ENCODE measurements at regions not wholly inside any gene's neighbourhood (a gene's known extent, or its start where the extent isn't known, plus 50 kb on each side); places are given as distances from the start of the nearest gene placed in this dataset.
A peak's percentile ranks its signal among the peaks of the same experiment; 100 is the strongest.

DNA sequence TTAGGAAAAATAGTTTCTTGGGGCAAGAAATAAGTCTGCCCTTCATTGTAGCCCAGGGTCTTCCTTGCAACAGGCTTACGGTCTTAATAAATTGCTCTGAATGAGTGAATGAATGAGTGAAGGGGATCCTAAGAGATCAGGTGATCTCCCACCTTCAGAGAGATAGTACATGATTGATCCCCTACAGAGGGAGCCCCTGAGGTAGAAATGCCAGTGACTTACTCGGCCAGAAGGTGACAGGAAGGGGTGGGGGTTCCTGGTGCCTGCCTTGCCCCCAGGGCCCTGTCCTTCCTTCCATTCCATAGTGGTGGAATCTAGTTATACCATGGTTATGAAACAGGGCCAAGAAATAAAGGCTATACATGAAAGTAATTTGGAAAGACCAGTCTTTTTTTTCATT, 215.3 kb upstream of the SSTR4 start:
- H3K4me3 ChIP-seq (ENCODE audit: low read depth, low read length) = no peak overlapping the region
- TF ChIP-seq, protein P1, sequence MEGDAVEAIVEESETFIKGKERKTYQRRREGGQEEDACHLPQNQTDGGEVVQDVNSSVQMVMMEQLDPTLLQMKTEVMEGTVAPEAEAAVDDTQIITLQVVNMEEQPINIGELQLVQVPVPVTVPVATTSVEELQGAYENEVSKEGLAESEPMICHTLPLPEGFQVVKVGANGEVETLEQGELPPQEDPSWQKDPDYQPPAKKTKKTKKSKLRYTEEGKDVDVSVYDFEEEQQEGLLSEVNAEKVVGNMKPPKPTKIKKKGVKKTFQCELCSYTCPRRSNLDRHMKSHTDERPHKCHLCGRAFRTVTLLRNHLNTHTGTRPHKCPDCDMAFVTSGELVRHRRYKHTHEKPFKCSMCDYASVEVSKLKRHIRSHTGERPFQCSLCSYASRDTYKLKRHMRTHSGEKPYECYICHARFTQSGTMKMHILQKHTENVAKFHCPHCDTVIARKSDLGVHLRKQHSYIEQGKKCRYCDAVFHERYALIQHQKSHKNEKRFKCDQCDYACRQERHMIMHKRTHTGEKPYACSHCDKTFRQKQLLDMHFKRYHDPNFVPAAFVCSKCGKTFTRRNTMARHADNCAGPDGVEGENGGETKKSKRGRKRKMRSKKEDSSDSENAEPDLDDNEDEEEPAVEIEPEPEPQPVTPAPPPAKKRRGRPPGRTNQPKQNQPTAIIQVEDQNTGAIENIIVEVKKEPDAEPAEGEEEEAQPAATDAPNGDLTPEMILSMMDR (conservative IDR thresholded peaks at IDR 0.05; ENCODE audit: low read depth, low read length) = peak; percentile 8
- DNase-seq (ENCODE audit: low read depth) = no peak

DNA sequence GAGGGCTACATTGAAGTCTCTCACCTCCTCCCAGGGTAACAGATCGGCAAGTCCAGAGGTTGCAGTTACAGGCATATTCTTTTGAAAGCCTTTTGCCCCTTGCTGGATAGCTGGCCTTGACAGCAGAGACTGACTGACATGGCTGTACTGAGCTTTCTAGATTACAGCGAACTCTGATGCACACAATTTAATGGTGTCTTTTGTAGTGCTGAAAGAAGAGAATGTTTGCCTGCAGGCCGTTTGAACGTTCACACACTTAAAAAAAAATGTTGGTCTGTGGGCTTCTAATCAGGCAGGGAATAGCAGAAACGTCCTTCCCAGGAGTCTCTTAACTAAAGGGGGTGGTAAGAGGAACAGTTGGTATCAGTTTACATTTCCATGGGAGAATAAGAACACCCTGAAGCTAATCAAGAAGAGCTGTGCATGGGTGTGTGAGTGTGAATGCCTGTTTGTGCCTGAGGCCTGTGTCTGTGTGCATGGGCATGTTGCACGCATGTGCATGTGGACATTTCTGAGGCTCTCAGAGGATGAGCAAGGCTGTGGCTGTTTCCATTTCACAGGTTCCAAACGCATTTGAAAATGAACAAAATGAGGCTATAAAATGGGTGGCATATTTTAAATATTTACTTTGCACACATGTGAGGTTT, 213.9 kb upstream of the SSTR4 start:
- TF ChIP-seq, protein P1 (conservative IDR thresholded peaks at IDR 0.05; ENCODE audit: low read depth, low read length) = no peak
- H3K4me3 ChIP-seq (ENCODE audit: low read depth, low read length) = no peak overlapping the region
- DNase-seq (ENCODE audit: low read depth) = no peak

DNA sequence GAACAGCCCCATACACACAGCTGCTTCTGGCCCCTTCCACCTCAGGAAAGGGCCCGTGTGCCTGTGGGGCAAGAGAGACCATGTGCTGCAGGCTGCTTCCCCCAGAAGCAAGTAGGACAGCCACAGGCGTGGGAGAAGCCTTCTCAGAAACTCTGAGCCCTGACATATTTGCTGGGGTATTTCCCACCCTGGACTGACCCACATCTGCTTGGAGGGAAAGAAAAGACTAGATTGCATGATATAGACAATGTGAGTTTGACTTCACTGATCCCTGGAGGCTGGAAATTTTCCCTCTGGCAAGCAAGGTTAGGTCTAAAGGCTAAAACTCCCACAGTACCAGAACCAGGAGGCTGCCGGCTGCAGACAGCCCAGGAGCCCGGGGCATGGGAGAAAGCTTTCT, 213.3 kb upstream of the SSTR4 start:
- no peak for DNase-seq (ENCODE audit: low read depth)
- TF ChIP-seq, protein P1 (conservative IDR thresholded peaks at IDR 0.05; ENCODE audit: low read depth, low read length) = no peak
- no peak overlapping the region for H3K4me3 ChIP-seq (ENCODE audit: low read depth, low read length)

DNA sequence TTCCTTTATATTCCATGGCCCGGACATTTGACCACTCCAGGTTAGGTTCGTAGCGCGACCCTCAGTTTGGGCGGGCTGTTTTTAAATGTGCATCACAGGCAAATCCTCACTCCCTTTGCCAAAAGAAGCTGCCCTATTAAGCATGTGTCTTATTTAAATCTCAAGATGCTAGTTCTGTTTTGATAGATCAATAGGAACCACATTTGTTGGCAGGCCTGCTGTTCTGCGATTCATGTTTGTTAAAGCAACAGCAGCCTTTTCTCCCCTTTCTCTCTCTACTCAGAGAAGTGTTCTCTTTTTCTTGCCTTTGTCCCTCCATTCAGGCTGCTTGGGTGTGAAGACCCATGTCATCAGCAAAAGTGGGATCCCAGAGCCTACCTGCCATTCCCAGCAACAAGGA, 212.0 kb upstream of the SSTR4 start:
- H3K4me3 ChIP-seq (ENCODE audit: low read depth, low read length) = no peak overlapping the region
- TF ChIP-seq, protein P1 (conservative IDR thresholded peaks at IDR 0.05; ENCODE audit: low read depth, low read length) = no peak
- DNase-seq (ENCODE audit: low read depth) = no peak

DNA sequence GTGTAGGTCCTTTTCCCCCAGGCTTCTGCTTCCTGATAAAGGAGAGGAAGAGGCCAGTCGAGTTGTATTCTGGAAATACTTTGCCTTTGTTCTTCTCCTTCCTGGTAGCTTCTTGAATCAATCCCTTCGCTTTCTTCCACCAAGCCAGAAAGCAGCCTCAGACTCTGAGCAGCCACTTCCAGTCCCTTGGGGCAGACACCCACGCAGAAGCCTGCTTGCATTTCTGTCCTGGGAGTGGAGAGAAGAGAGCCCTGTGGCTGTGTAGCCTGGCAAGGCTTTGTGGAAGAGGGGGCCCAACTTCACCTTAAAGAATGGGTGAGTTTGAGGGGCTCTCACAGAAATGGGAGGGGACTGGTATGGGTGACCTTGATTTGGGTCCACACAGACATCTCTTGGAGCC, 211.0 kb upstream of the SSTR4 start:
- no peak for DNase-seq (ENCODE audit: low read depth)
- TF ChIP-seq, protein P1 (conservative IDR thresholded peaks at IDR 0.05; ENCODE audit: low read depth, low read length) = no peak
- H3K4me3 ChIP-seq (ENCODE audit: low read depth, low read length) = no peak overlapping the region

DNA sequence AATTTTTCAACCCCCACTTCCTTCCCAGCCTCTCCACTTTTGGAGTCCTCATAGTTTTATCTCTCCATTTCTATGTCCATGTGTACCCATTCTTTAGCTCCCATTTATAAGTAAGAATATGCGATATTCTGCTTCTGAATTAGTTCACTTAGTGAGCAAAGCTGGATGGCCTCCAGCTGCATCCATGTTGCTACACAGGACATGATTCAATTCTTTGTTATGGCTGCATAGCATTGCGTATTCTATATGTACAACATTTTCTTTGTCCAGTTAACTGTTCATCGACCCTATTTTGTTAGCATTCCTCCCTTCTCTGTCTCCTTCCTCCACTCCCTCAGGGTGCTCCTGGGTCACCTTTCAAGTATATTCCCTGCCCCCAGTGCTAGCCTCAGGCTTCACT, 210.0 kb upstream of the SSTR4 start:
- H3K4me3 ChIP-seq (ENCODE audit: low read depth, low read length) = no peak overlapping the region
- no peak for DNase-seq (ENCODE audit: low read depth)
- TF ChIP-seq, protein P1 (conservative IDR thresholded peaks at IDR 0.05; ENCODE audit: low read depth, low read length) = no peak

DNA sequence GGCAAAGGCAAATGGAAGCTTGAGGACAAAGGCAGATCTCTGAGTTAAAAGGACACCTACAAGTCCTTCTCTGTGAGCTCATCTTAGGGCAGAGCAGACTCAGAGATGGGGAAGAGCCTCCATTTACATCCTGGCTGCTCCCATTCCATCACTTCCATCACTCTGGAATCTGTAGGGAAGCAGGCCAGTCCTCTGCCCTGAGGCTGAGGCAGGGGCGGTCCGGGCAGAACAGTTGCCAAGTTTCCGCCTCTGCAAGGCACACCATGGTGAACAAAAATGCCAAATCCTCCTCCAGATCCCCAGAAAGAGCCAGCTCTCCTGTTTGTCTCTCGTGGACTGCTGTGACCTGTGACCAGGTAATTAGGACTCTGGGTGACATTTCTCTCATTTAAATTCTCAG, 209.6 kb upstream of the SSTR4 start:
- H3K4me3 ChIP-seq (ENCODE audit: low read depth, low read length) = no peak overlapping the region
- DNase-seq (ENCODE audit: low read depth) = no peak
- TF ChIP-seq, protein P1 (conservative IDR thresholded peaks at IDR 0.05; ENCODE audit: low read depth, low read length) = no peak

All from epithelial cell of proximal tubule (primary cell).